GM23338 (cell line): ENCODE measurements at regions not wholly inside any gene's neighbourhood (a gene's known extent, or its start where the extent isn't known, plus 50 kb on each side); places are given as distances from the start of the nearest gene placed in this dataset.

Experiments used
- ATAC-seq: fragments of 200-7000 bp; cut with Tn5 transposase; 3 replicates; pipeline ENCODE4 v1.9.1; 2020
- DNase-seq: peaks from one replicate; pipeline ENCODE4 v3.0.0-alpha.2; 2015; ENCODE audit warnings: low spot score
- H2AFZ ChIP-seq: fragments of 200-600 bp; sonication (generic); 2 replicates; pipeline ENCODE4 v1.8.0; 2016; ENCODE audit warnings: antibody characterized with exemption, mild to moderate bottlenecking, moderate library complexity
- H3F3A ChIP-seq: fragments of 200-600 bp; sonication (generic); replicated peaks from 2 replicates; pipeline ENCODE4 v1.8.0; 2017; ENCODE audit warnings: antibody characterized with exemption, mixed run types, low read depth
- H3K27ac ChIP-seq: fragments of 200-600 bp; sonication (generic); 2 replicates; pipeline ENCODE4 v1.6.1; 2016; ENCODE audit warnings: low read depth
- H3K27me3 ChIP-seq: fragments of 200-600 bp; sonication (generic); 2 replicates; pipeline ENCODE4 v1.8.0; 2016; ENCODE audit warnings: mild to moderate bottlenecking, mixed run types, moderate library complexity; ENCODE audit not compliant: insufficient read depth
- H3K36me3 ChIP-seq: fragments of 200-600 bp; sonication (generic); 2 replicates; pipeline ENCODE4 v1.8.0; 2016; ENCODE audit warnings: mild to moderate bottlenecking; ENCODE audit not compliant: insufficient read depth
- H3K4me1 ChIP-seq: fragments of 200-600 bp; sonication (generic); 2 replicates; pipeline ENCODE4 v1.8.0; 2016; ENCODE audit warnings: mild to moderate bottlenecking, moderate library complexity; ENCODE audit not compliant: insufficient read depth
- H3K4me2 ChIP-seq: fragments of 200-600 bp; sonication (generic); 2 replicates; pipeline ENCODE4 v1.7.1; 2017; ENCODE audit warnings: mixed run types
- H3K4me3 ChIP-seq: fragments of 200-600 bp; sonication (generic); 2 replicates; pipeline ENCODE4 v1.6.1; 2016; ENCODE audit warnings: mixed run types
- H3K79me2 ChIP-seq: fragments of 200-600 bp; sonication (generic); replicated peaks from 2 replicates; pipeline ENCODE4 v1.8.0; 2017; ENCODE audit warnings: mild to moderate bottlenecking; ENCODE audit not compliant: insufficient read depth
- H3K9me2 ChIP-seq: fragments of 200-600 bp; sonication (generic); 2 replicates; pipeline ENCODE4 v1.8.0; 2017; ENCODE audit not compliant: insufficient read depth
- H4K20me1 ChIP-seq: fragments of 200-600 bp; sonication (generic); replicated peaks from 2 replicates; pipeline ENCODE4 v1.8.0; 2017; ENCODE audit warnings: mild to moderate bottlenecking; ENCODE audit not compliant: insufficient read depth
- H3K27ac Mint-ChIP-seq: 2 replicates; pipeline ENCODE4 v1.8.0; 2020; ENCODE audit warnings: inconsistent platforms, mild to moderate bottlenecking, moderate library complexity, mixed read lengths
- H3K27me3 Mint-ChIP-seq: 3 replicates; pipeline ENCODE4 v1.8.0; 2022; ENCODE audit warnings: low read depth, mild to moderate bottlenecking, moderate library complexity, mixed read lengths, inconsistent platforms; ENCODE audit not compliant: insufficient read depth, poor library complexity
- H3K36me3 Mint-ChIP-seq: 3 replicates; pipeline ENCODE4 v1.8.0; 2021; ENCODE audit warnings: low read depth, mild to moderate bottlenecking, inconsistent platforms, moderate library complexity, mixed read lengths
- H3K4me1 Mint-ChIP-seq: 3 replicates; pipeline ENCODE4 v1.8.0; 2020; ENCODE audit warnings: mild to moderate bottlenecking, inconsistent platforms, mixed read lengths
- H3K4me3 Mint-ChIP-seq: 3 replicates; pipeline ENCODE4 v1.8.0; 2021; ENCODE audit warnings: moderate library complexity, mild to moderate bottlenecking, inconsistent platforms, mixed read lengths
- H3K9me3 Mint-ChIP-seq: 3 replicates; pipeline ENCODE4 v1.8.0; 2020; ENCODE audit warnings: moderate library complexity, mild to moderate bottlenecking, inconsistent platforms, mixed read lengths
- CTCF ChIP-seq, 2 experiments: fragments of 200-600 bp in 1 of 2; sonication (generic) in 1 of 2; conservative IDR thresholded peaks; 2 replicates each; pipeline versions ENCODE4 v1.5.1 to v1.6.1; 2016 to 2017; ENCODE audit warnings: antibody characterized with exemption in 2 of 2, low read depth in 2 of 2, mild to moderate bottlenecking in 2 of 2, moderate library complexity in 1 of 2
- ETS1 ChIP-seq: IDR thresholded peaks from 2 replicates; pipeline ENCODE4 v1.6.1; 2016; ENCODE audit warnings: antibody characterized with exemption
- EZH2 ChIP-seq: fragments of 200-600 bp; sonication (generic); IDR thresholded peaks from one replicate; pipeline ENCODE4 v1.8.0; 2017; ENCODE audit warnings: antibody characterized with exemption, mild to moderate bottlenecking, low read depth; ENCODE audit not compliant: unreplicated experiment
- EZH2phosphoT487 ChIP-seq: fragments of 200-600 bp; sonication (generic); IDR thresholded peaks from one replicate; pipeline ENCODE4 v1.8.1; 2018; ENCODE audit warnings: antibody characterized with exemption; ENCODE audit not compliant: unreplicated experiment
- JUNB ChIP-seq: IDR thresholded peaks from one replicate; pipeline ENCODE4 v1.6.1; 2016; ENCODE audit warnings: antibody characterized with exemption; ENCODE audit not compliant: unreplicated experiment
- NANOG ChIP-seq: IDR thresholded peaks from 2 replicates; pipeline ENCODE4 v1.6.1; 2016; ENCODE audit warnings: antibody characterized with exemption, borderline replicate concordance
- POLR2AphosphoS5 ChIP-seq: IDR thresholded peaks from 2 replicates; pipeline ENCODE4 v1.6.1; 2016; ENCODE audit warnings: antibody characterized with exemption, low read depth
- REST ChIP-seq: IDR thresholded peaks from one replicate; pipeline ENCODE4 v1.6.1; 2018; ENCODE audit warnings: antibody characterized with exemption; ENCODE audit not compliant: unreplicated experiment
- STAT1 ChIP-seq: IDR thresholded peaks from one replicate; pipeline ENCODE4 v1.6.1; 2016; ENCODE audit warnings: antibody characterized with exemption; ENCODE audit not compliant: unreplicated experiment
- ZNF331 ChIP-seq: fragments of 250-450 bp; sonication (Bioruptor Pico); IDR thresholded peaks from 2 replicates; pipeline ENCODE4 v1.5.0; 2020; ENCODE audit warnings: low read depth, mild to moderate bottlenecking, moderate library complexity
- ZNF462 ChIP-seq: fragments of 250-450 bp; sonication (Bioruptor Pico); IDR thresholded peaks from 2 replicates; pipeline ENCODE4 v1.5.0; 2020; ENCODE audit warnings: mild to moderate bottlenecking, moderate library complexity

- TF ChIP-seq REST (no peak), CTCF (conservative IDR thresholded peaks at IDR 0.05; ENCODE audit: low read depth in 2 of 2) (no peak)
These were observed 216.4 kb upstream of the B3GAT1 start (continued) for GRCh38 chr11:134628426-134628825.

GRCh38 chr11:134626032-134626431, 214.0 kb upstream of the B3GAT1 start:
- ATAC-seq (no peak), DNase-seq (no peak)
- Histone ChIP-seq H3K36me3 (no peaks in the 10 kb centered on the region), H3K27me3 (no peaks in the 10 kb centered on the region), H2AFZ (no peak overlapping the region), H3K4me1 (no peaks in the 10 kb centered on the region), H3K9me2 (peaks cover 7% of the 10 kb centered on the region; the same call in 1 of the 2 replicates), H4K20me1 (no peaks in the 10 kb centered on the region), H3K4me3 (no peak overlapping the region), H3K27ac (no peak overlapping the region), H3F3A (no peaks in the 10 kb centered on the region), H3K4me2 (no peak overlapping the region), H3K79me2 (no peaks in the 10 kb centered on the region)
- Mint-ChIP-seq H3K4me1 (no peaks in the 10 kb centered on the region), H3K27ac (no peak overlapping the region), H3K9me3 (no peaks in the 10 kb centered on the region), H3K27me3 (no peaks in the 10 kb centered on the region), H3K36me3 (no peaks in the 10 kb centered on the region), H3K4me3 (no peak overlapping the region)
- TF ChIP-seq STAT1 (no peak), NANOG (no peak), CTCF (conservative IDR thresholded peaks at IDR 0.05; ENCODE audit: low read depth in 2 of 2) (no peak), ETS1 (no peak), ZNF331 (CRISPR knock-in tag) (no peak), EZH2phosphoT487 (no peak), POLR2AphosphoS5 (no peak), ZNF462 (CRISPR knock-in tag) (no peak), JUNB (no peak), EZH2 (no peak)
